Anterior cingulate cortex (tissue), 58 donors: ENCODE measurements at regions not wholly inside any gene's neighbourhood (a gene's known extent, or its start where the extent isn't known, plus 50 kb on each side); places are given as distances from the start of the nearest gene placed in this dataset.

Experiments
- DNase-seq, 58 donors: peaks; one replicate each; lab custom pipeline; 2025; lab: John Stamatoyannopoulos, UW

GRCh38 chr18:75525331-75525730, 97.8 kb upstream of the SMIM21 start:
- DNase-seq: no peak

- no peak for DNase-seq
Measured at GRCh38 chr18:75524841-75525240, 97.3 kb upstream of the SMIM21 start.

DNA sequence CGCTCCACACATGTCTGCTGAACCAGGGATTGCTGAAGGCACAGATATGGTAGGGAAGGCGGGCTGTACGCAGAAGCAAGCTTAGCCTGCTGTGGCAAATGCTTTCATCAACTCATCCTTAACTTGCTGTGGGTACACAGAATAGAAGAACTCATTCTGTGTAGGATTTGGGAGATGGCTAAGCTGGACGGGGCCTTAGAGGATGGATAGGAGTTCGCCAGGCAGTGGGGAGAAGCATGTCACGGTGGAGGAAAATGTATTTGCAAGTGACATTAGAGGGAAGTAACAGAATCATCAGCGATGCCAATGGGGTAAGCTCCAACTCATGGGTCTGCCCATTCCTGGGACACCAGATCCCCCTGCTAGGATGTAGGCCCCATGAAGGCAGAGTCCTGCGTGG, 96.7 kb upstream of the SMIM21 start:
- DNase-seq: no peak

GRCh38 chr18:75521816-75522215, 94.3 kb upstream of the SMIM21 start:
- peak in 1 of 58 donors; percentile 23 for DNase-seq

DNA sequence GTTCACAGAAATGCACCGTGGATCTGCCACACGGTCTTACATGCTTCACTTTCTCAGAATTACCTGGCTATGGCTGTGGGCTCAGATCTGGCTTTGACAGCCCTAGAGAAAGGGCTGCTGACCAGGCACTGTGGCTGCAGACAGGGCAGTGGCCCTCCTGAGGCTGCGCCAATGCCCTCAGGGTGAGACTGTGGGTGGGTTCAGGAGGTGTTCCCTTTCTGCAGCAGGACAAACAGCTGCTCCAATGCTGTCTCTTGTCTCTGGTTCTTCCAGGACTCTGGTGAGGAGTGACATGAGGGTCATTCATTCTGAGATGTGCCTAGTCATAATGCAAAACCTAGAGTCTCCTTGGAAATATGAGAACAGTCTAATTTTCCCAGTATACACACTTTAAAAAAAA, 90.5 kb upstream of the SMIM21 start:
- DNase-seq: no peak

- DNase-seq: no peak
Measured at GRCh38 chr18:75517286-75517685, 89.8 kb upstream of the SMIM21 start.

GRCh38 chr18:75507636-75508035, 80.1 kb upstream of the SMIM21 start:
- no peak for DNase-seq

GRCh38 chr18:75506913-75507312, 79.4 kb upstream of the SMIM21 start:
- no peak for DNase-seq

- no peak for DNase-seq
Measured at GRCh38 chr18:75504469-75504868, 77.0 kb upstream of the SMIM21 start.

GRCh38 chr18:75503615-75504014, 76.1 kb upstream of the SMIM21 start:
- DNase-seq: no peak

GRCh38 chr18:75502286-75502685, 74.8 kb upstream of the SMIM21 start:
- DNase-seq: no peak

- no peak for DNase-seq
Measured at GRCh38 chr18:75500545-75500944, 73.0 kb upstream of the SMIM21 start.

DNA sequence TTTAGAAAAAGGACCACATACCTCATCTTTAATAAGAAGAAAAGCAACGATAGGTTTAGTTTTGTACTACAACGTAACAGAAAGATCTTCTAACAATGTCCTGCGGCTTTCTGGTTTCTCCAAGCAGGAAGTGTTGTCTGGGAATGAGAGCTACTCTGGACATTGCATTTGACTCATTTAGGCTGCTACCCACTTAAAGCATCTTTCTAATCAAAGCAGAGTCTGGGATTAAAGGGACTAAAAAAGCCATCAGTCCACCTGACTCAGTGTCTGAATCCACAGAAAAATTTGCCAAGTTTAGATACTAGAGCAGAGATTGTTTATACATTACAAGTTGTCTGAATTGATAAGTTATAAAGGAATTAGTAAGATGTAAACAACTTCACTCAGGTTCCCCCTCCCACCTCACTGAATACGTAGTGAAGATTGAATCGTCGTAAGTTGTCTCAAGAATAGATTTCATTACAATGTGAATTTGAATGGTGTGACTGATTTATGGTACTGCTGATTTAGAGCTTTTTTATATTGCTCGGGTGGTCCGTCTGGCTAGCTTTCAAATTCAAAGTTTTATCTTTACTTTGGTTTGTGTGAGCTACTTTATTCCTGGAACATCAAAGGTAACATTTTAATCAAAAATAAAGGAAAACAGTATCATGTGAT, 70.2 kb upstream of the SMIM21 start:
- DNase-seq: no peak

- DNase-seq: no peak
Measured at GRCh38 chr18:75496151-75496550, 68.6 kb upstream of the SMIM21 start.

GRCh38 chr18:75492852-75493251, 65.3 kb upstream of the SMIM21 start:
- no peak for DNase-seq

- DNase-seq: no peak
Measured at GRCh38 chr18:75491361-75491760, 63.9 kb upstream of the SMIM21 start.

DNA sequence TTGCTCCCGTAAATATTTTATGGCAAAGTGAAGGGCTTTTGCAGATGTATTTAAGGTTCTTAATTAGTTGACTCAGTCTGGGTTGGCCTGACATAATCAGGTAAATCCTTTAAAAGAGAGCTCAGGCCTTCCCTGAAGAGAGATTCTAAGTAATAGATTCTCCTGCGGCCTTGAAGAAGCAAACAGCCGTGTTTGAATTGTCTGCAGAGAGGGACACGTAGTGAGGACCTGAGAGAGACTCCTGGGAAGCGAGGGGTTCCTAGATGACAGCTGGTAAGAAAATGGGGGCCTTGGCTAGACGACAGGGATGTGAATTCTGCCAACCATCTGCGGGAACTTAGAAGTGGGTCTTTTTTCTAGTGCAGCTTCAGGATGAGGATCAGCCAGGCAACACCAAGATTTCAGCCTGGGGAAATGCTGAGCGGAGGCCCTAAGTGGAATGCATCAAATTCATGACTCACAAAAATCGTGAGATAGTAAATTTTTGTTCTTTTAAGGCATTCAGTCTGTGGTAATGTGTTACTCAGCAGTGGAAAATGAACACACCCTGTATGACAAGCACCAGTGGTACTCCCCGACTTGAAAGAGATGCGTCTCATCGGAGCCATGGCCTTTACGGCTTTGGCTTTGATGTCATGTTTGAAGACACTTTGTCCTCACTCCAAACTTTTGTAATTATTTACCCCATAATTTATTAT, 62.1 kb upstream of the SMIM21 start:
- peak in 1 of 58 donors; percentile 4 for DNase-seq

DNA sequence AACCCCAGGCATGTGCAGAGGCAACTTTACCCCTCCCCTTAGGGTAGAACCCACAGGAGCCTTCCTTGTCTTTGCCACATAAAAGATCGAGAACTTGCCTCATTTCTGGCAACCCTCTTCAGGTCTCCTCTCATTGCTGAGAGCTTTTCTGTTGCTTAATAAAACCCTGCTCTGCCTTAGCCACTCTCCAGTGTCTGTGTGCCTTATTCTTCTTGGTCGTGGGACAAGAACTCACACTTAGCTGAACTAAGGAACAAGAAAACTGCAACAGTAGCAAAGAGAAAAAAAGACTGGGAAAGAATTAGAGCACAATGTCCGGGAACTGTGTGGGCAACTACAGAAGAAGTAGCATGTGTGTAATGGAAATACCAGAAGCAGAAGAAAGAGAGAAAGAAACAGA, 56.2 kb upstream of the SMIM21 start:
- no peak for DNase-seq

DNA sequence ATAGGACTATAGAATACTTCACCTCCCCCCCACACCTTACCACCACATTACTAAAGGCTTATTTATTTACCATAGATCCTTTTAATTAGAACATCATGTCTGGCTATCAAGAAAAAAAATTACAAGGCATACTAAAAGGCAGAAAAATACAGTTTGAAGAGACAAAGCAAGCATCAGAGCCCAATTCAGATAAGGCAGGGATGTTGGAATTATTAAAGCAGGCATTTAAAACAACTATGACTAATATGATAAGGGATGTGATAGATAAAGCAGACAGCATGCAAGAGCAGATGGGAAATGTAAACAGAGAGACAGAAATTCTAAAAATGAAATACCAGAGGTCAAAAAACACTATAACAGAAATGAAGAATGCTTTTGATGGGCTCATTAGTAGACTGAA, 55.4 kb upstream of the SMIM21 start:
- no peak for DNase-seq

GRCh38 chr18:75480487-75480886, 53.0 kb upstream of the SMIM21 start:
- DNase-seq: no peak

DNA sequence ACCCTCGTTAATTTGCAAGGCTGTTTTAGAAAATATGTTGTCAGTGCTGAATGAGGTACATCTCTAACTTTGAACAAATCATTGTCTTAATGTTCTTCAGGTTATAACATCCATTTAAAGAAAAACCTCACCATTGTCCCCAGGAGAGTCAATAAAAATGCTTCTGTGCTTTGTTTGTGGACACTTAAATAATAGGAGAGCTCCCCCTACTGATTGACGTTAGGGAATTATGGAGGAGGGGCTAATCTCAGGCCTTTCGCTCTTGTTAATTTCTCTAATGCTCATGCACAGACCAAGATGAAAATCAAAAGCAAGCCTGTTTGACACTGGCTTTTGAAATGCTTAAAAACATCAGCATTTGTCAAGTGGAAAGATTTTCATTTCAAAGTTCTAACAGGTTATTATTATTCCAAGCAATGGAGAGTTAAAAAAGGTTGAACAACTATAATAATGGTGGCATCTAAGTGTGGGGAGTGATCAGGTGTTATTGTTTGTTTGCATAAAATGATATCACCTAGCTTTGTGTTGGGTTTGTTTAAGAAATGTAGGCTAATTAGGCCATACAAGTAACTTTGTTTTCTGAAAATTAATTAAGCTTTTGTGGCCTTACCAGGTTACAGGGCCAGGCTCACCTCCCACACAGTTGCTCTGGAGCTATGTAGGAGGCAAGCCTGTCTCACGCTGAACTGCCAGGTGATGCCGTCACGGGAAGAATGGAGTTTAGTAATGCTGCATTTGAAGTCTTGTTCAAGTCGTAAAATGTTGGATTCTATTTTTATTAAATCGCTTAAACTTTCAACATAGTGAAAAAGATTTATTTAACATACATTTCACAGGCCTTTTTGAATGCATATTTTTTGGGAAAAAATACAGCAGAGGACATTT, 51.7 kb upstream of the SMIM21 start:
- no peak for DNase-seq
